GM12878 (cell line): ENCODE measurements at regions not wholly inside any gene's neighbourhood (a gene's known extent, or its start where the extent isn't known, plus 50 kb on each side); places are given as distances from the start of the nearest gene placed in this dataset.

Experiments used
- ATAC-seq: fragments of 200-7000 bp; cut with Tn5 transposase; 3 replicates; pipeline ENCODE4 v1.9.1; 2020; ENCODE audit warnings: mild to moderate bottlenecking, moderate library complexity
- BruUV-seq: library from RNA; stranded (reverse); fragments of 400-500 nt; replicated peaks from 2 replicates; lab custom pipeline; 2021; lab: Mats Ljungman, UMichigan
- CTCF ChIA-PET: fragments of 300-600 bp; sonication (Branson Sonifier 250); formaldehyde crosslinking; extraction: SDS; loops from one replicate; lab custom pipeline; 2021; ENCODE audit warnings: inconsistent platforms; lab: Yijun Ruan, JAX
- POLR2A ChIA-PET: fragments of 350-600 bp; formaldehyde crosslinking; extraction: SDS; loops from one replicate; lab custom pipeline; 2021; ENCODE audit warnings: inconsistent platforms; lab: Charles Lee
- RAD21 ChIA-PET: fragments of 300-600 bp; sonication (Branson Sonifier 250); formaldehyde crosslinking; loops from one replicate; lab custom pipeline; 2023; ENCODE audit warnings: antibody characterized with exemption; ENCODE audit not compliant: unreplicated experiment; lab: Charles Lee
- SMC1A ChIA-PET: fragments of 300-600 bp; sonication (Branson Sonifier 250); formaldehyde crosslinking; loops from one replicate; lab custom pipeline; 2023; ENCODE audit not compliant: unreplicated experiment, uncharacterized antibody; lab: Charles Lee
- DNase-seq: peaks from one replicate; pipeline ENCODE4 v3.0.0-alpha.2; 2011; ENCODE audit warnings: low read depth, low spot score
- FAIRE-seq: peaks from 3 replicates; lab custom pipeline; 2011; peaks lifted over from hg19 to GRCh38; lab: Jason Lieb, UNC
- H2AFZ ChIP-seq: 2 replicates; pipeline ENCODE4 v1.6.0; 2011; ENCODE audit warnings: low read depth, low read length, control low read depth; ENCODE audit not compliant: control insufficient read depth
- H3K27ac ChIP-seq: 2 replicates; pipeline ENCODE4 v1.5.1; 2011; ENCODE audit warnings: control low read depth; ENCODE audit not compliant: control insufficient read depth, insufficient read depth
- H3K27me3 ChIP-seq, 2 experiments: replicated peaks in 1 of 2; 2 replicates each; pipeline versions ENCODE4 v1.6.0 to v1.6.1; 2011; ENCODE audit warnings: low read length in 1 of 2; ENCODE audit not compliant: control insufficient read depth in 2 of 2, insufficient read depth in 2 of 2
- H3K36me3 ChIP-seq, 2 experiments: 2 replicates each; pipeline ENCODE4 v1.5.1; 2011; ENCODE audit warnings: low read length in 1 of 2; ENCODE audit not compliant: control insufficient read depth in 2 of 2, insufficient read depth in 2 of 2
- H3K4me1 ChIP-seq: 2 replicates; pipeline ENCODE4 v1.6.1; 2011; ENCODE audit warnings: mild to moderate bottlenecking, low read length, moderate library complexity, mixed read lengths; ENCODE audit not compliant: control insufficient read depth, insufficient read depth
- H3K4me2 ChIP-seq: 2 replicates; pipeline ENCODE4 v1.6.0; 2011; ENCODE audit warnings: control low read depth; ENCODE audit not compliant: control insufficient read depth, insufficient read depth
- H3K4me3 ChIP-seq: fragments of 200-600 bp; sonication (generic); 2 replicates; pipeline ENCODE4 v1.5.1; 2016
- H3K79me2 ChIP-seq: 2 replicates; pipeline ENCODE4 v1.6.0; 2011; ENCODE audit warnings: low read length; ENCODE audit not compliant: control insufficient read depth, insufficient read depth
- H3K9ac ChIP-seq: 2 replicates; pipeline ENCODE4 v1.8.0; 2011; ENCODE audit warnings: low read length, control low read depth, mixed read lengths; ENCODE audit not compliant: control insufficient read depth, insufficient read depth
- H3K9me3 ChIP-seq: replicated peaks from 3 replicates; pipeline ENCODE4 v1.5.1; 2011; ENCODE audit warnings: mild to moderate bottlenecking, low read length; ENCODE audit not compliant: control insufficient read depth, insufficient read depth
- H4K20me1 ChIP-seq: 2 replicates; pipeline ENCODE4 v1.6.0; 2011; ENCODE audit not compliant: control insufficient read depth, insufficient read depth
- BRCA1 ChIP-seq: IDR thresholded peaks from 2 replicates; pipeline ENCODE4 v1.6.1; 2011; ENCODE audit warnings: low read depth, low read length, improper control_type of control experiment
- CHD1 ChIP-seq: IDR thresholded peaks from 2 replicates; pipeline ENCODE4 v1.6.1; 2012; ENCODE audit warnings: low read depth, low read length, improper control_type of control experiment
- CHD2 ChIP-seq: IDR thresholded peaks from 2 replicates; pipeline ENCODE4 v1.6.1; 2011; ENCODE audit warnings: low read depth, low read length, improper control_type of control experiment, borderline replicate concordance
- CHD4 ChIP-seq: fragments of 200-600 bp; sonication (generic); IDR thresholded peaks from 2 replicates; pipeline ENCODE4 v1.6.1; 2016; ENCODE audit warnings: mild to moderate bottlenecking
- HDAC2 ChIP-seq: fragments of 200-600 bp; sonication (generic); IDR thresholded peaks from 2 replicates; pipeline ENCODE4 v1.6.1; 2017
- LARP7 ChIP-seq: fragments of 450-650 bp; IDR thresholded peaks from 2 replicates; pipeline ENCODE4 v1.6.1; 2017; ENCODE audit warnings: mild to moderate bottlenecking
- NFYA ChIP-seq: IDR thresholded peaks from 2 replicates; pipeline ENCODE4 v1.6.1; 2011; ENCODE audit warnings: low read depth, mild to moderate bottlenecking, low read length, improper control_type of control experiment, borderline replicate concordance
- SMARCA5 ChIP-seq: fragments of 450-650 bp; IDR thresholded peaks from 2 replicates; pipeline ENCODE4 v1.6.1; 2017; ENCODE audit warnings: mild to moderate bottlenecking
- SREBF1 ChIP-seq: IDR thresholded peaks from 2 replicates; pipeline ENCODE4 v1.6.1; 2012; ENCODE audit warnings: mild to moderate bottlenecking, low read length
- SRF ChIP-seq, 2 experiments: IDR thresholded peaks; 2 replicates each; pipeline ENCODE4 v1.6.1; 2011; ENCODE audit warnings: low read depth in 2 of 2, low read length in 2 of 2, mild to moderate bottlenecking in 1 of 2, moderate library complexity in 1 of 2
- WRNIP1 ChIP-seq: IDR thresholded peaks from 2 replicates; pipeline ENCODE4 v1.6.1; 2011; ENCODE audit warnings: low read depth, low read length, improper control_type of control experiment, borderline replicate concordance
- ZBED1 ChIP-seq: IDR thresholded peaks from 2 replicates; pipeline ENCODE4 v1.6.1; 2016; ENCODE audit warnings: borderline replicate concordance
- ZSCAN29 ChIP-seq: fragments of 450-650 bp; IDR thresholded peaks from 2 replicates; pipeline ENCODE4 v1.6.1; 2017; ENCODE audit warnings: mild to moderate bottlenecking, moderate library complexity
- WGBS: methylation state at CpG from one replicate; pipeline ENCODE4 v1.1.6; 2016; ENCODE audit warnings: low lambda C conversion rate; ENCODE audit not compliant: insufficient replicate concordance, insufficient coverage; ENCODE audit errors: missing lambda C conversion rate; 5-methylcytosine and 5-hydroxymethylcytosine counted together
- in situ Hi-C: fragments of 300-500 bp; cut with MboI; formaldehyde crosslinking; loops from 9 replicates; pipeline ENCODE4 v1.14.3; 2018; ENCODE audit warnings: mixed read lengths
- intact Hi-C: fragments of 100-400 bp; cut with micrococcal nuclease; formaldehyde crosslinking; loops from one replicate; pipeline ENCODE4 v1.14.2; 2022; ENCODE audit not compliant: unreplicated experiment
- TF ChIP-seq, protein P1 (sequence below): fragments of 450-650 bp; IDR thresholded peaks from 2 replicates; pipeline ENCODE4 v1.6.1; 2016; ENCODE audit warnings: mild to moderate bottlenecking
- TF ChIP-seq, protein P2 (sequence below): fragments of 450-650 bp; IDR thresholded peaks from 2 replicates; pipeline ENCODE4 v1.6.1; 2017; ENCODE audit warnings: mild to moderate bottlenecking, low read depth, inconsistent platforms; ENCODE audit not compliant: poor library complexity, severe bottlenecking

DNA sequence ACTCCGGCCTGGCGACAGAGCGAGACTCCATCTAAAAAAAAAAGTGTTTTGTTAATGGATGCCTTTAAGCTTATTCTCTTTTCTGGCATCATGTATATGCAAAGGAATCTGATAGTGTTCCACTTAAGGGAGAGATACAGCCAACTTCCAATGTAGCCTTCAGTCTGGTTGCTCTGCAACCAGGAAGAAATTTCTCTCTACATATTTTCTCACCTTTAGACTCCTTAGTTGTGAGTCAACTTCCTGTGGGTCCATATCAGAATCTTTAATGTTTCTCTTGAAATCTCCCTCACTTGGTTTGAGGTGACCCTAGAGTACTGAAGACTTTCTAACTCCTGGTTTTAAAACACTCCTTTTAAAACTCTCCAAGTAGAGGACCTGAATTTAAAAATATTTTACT, 340.4 kb downstream of the SLC6A15 start (continued):
- TF ChIP-seq, protein P1, sequence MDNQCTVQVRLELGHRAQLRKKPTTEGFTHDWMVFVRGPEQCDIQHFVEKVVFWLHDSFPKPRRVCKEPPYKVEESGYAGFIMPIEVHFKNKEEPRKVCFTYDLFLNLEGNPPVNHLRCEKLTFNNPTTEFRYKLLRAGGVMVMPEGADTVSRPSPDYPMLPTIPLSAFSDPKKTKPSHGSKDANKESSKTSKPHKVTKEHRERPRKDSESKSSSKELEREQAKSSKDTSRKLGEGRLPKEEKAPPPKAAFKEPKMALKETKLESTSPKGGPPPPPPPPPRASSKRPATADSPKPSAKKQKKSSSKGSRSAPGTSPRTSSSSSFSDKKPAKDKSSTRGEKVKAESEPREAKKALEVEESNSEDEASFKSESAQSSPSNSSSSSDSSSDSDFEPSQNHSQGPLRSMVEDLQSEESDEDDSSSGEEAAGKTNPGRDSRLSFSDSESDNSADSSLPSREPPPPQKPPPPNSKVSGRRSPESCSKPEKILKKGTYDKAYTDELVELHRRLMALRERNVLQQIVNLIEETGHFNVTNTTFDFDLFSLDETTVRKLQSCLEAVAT, result no peak
- no peak for TF ChIP-seq SREBF1
- no peak for TF ChIP-seq CHD4
- TF ChIP-seq CHD1, result no peak

DNA sequence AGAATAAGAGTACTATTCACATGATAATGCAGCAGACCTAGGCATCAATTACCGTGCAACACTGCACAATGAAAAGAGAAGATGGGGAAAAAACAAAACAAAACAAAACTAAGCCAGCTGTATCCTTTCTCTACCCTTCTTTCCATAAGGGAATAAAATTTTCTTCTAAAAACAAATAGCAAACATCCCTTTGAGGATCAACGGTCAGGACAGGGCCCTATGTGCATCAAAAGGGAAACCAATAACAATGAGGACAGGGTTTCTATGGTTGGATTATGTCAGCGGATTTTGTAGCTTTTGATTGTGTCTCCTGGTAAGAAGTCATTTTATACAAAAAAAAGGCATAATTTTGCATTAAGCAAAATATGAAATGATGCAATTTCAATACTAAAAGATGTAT, 350.3 kb downstream of the SLC6A15 start:
- intact Hi-C loops, result no loop called here
- ChIA-PET CTCF (no interaction called here), RAD21 (no interaction called here), SMC1A (no interaction called here), POLR2A (no interaction called here)
- FAIRE-seq (peak; percentile 7), DNase-seq (no peak), ATAC-seq (no peak)
- in situ Hi-C loops, result no loop called here
- no TSS peak for BruUV-seq
- TF ChIP-seq CHD2, result no peak
- TF ChIP-seq NFYA, result no peak
- H3K9me3 ChIP-seq, result no peaks in the 10 kb centered on the region
- H3K9ac ChIP-seq, result no peak overlapping the region
- H3K4me3 ChIP-seq, result no peak overlapping the region
- no peaks in the 10 kb centered on the region for H3K79me2 ChIP-seq
- H3K27ac ChIP-seq, result no peak overlapping the region
- no peak overlapping the region for H2AFZ ChIP-seq
- H3K27me3 ChIP-seq, result no peaks in the 10 kb centered on the region
- no peaks in the 10 kb centered on the region for H4K20me1 ChIP-seq
- no peaks in the 10 kb centered on the region for H3K4me1 ChIP-seq
- H3K36me3 ChIP-seq, result no peaks in the 10 kb centered on the region
- WGBS, result 2% methylated on average over 3 of the region's 3 CpGs
- H3K4me2 ChIP-seq, result no peak overlapping the region

DNA sequence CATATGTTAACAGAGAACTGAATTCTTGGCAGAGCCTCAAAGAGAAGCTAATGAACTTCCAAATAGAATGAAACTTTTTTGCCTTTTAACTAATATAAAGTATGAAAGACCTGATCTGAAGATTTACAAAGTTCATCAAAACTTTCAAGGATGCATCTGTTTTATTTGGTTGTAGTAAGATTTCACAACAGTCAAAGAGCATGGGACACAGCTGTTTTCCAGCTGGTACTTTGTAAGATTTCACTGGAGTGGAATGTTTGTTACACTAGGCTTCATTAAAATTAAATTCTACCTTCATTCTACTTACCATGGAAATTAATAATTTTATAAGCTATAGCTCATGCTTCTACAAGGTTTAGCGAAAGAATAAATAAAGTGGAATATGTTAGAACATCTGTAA, 351.2 kb downstream of the SLC6A15 start:
- ChIA-PET CTCF (no interaction called here), POLR2A (no interaction called here), RAD21 (no interaction called here), SMC1A (no interaction called here)
- Histone ChIP-seq H3K4me3 (no peak overlapping the region), H3K4me1 (no peaks in the 10 kb centered on the region), H3K9ac (no peak overlapping the region), H2AFZ (no peak overlapping the region), H3K9me3 (no peaks in the 10 kb centered on the region), H4K20me1 (no peaks in the 10 kb centered on the region), H3K27ac (no peak overlapping the region), H3K27me3 (no peaks in the 10 kb centered on the region), H3K4me2 (no peak overlapping the region), H3K79me2 (no peaks in the 10 kb centered on the region), H3K36me3 (no peaks in the 10 kb centered on the region)
- ATAC-seq, result no peak
- intact Hi-C loops, result no loop called here
- in situ Hi-C loops, result no loop called here
- DNase-seq, result no peak
- FAIRE-seq, result no peak
- BruUV-seq, result no TSS peak
- WGBS, result 27% methylated on average over 1 of the region's 1 CpG
- no peak for TF ChIP-seq ZSCAN29
- no peak for TF ChIP-seq LARP7
- TF ChIP-seq HDAC2, result no peak
- no peak for TF ChIP-seq SRF (IDR thresholded peaks at IDR 0.05; ENCODE audit: low read depth in 2 of 2, low read length in 2 of 2)
- TF ChIP-seq BRCA1, result no peak
- TF ChIP-seq ZBED1, result no peak
- TF ChIP-seq, protein P2, sequence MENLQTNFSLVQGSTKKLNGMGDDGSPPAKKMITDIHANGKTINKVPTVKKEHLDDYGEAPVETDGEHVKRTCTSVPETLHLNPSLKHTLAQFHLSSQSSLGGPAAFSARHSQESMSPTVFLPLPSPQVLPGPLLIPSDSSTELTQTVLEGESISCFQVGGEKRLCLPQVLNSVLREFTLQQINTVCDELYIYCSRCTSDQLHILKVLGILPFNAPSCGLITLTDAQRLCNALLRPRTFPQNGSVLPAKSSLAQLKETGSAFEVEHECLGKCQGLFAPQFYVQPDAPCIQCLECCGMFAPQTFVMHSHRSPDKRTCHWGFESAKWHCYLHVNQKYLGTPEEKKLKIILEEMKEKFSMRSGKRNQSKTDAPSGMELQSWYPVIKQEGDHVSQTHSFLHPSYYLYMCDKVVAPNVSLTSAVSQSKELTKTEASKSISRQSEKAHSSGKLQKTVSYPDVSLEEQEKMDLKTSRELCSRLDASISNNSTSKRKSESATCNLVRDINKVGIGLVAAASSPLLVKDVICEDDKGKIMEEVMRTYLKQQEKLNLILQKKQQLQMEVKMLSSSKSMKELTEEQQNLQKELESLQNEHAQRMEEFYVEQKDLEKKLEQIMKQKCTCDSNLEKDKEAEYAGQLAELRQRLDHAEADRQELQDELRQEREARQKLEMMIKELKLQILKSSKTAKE, result no peak
- TF ChIP-seq SMARCA5, result no peak
- no peak for TF ChIP-seq WRNIP1
